Right atrium auricular region (tissue), 2 donors: ENCODE measurements at regions not wholly inside any gene's neighbourhood (a gene's known extent, or its start where the extent isn't known, plus 50 kb on each side); places are given as distances from the start of the nearest gene placed in this dataset.

ENCODE experiments used
- DNase-seq: peaks from one replicate; pipeline ENCODE4 v3.0.0-alpha.2; 2019; ENCODE audit warnings: low spot score
- H3K27ac ChIP-seq, 2 donors: fragments of 200-600 bp; sonication (generic); 1 replicate in 1 of 2; 2 replicates in 1 of 2; pipeline ENCODE4 v1.5.1; 2016 to 2019
- H3K27me3 ChIP-seq, 2 donors: fragments of 200-600 bp; sonication (generic); one replicate each; pipeline versions ENCODE4 v1.5.1 to v1.6.0; 2017 to 2019
- H3K36me3 ChIP-seq: fragments of 200-600 bp; sonication (generic); one replicate; pipeline ENCODE4 v1.5.1; 2016
- H3K4me1 ChIP-seq, 2 donors: fragments of 200-600 bp; sonication (generic); one replicate each; pipeline versions ENCODE4 v1.5.1 to v1.6.0; 2017 to 2019
- H3K4me3 ChIP-seq, 2 donors: fragments of 200-600 bp; sonication (generic); 1 replicate in 1 of 2; 2 replicates in 1 of 2; pipeline ENCODE4 v1.5.1; 2017 to 2019; ENCODE audit warnings: mild to moderate bottlenecking in 1 of 2, moderate library complexity in 1 of 2
- H3K9me3 ChIP-seq, 2 donors: fragments of 200-600 bp; sonication (generic); one replicate each; pipeline ENCODE4 v1.5.1; 2019
- TF ChIP-seq, protein P1 (sequence below), 2 donors: fragments of 200-600 bp; sonication (generic); IDR thresholded peaks; one replicate each; pipeline ENCODE4 v1.5.1; 2019; ENCODE audit warnings: antibody characterized with exemption in 2 of 2

DNA sequence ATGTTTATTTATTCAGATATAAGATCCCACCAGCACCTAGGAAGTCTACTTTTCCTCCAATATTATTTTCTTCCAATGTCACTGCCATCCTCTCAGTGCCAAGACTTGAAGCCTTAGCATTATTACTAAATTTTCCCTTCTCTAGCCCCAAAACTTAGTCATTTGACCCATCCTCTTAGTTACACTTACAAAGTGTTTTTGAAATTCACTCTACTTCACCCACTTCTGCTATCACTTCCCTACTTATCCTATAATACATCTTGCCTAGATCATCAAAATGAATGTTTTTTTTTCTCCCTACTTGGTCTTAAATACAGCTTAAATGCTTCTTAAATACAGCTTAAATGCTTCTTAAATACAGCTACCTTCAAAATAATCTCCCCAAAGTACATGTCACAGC, 376.6 kb downstream of the RSL24D1 start:
- Histone ChIP-seq H3K36me3 (no peaks in the 10 kb centered on the region), H3K27me3 (no peaks in the 10 kb centered on the region), H3K9me3 (peaks cover 0 to 12% of the 10 kb centered on the region in 2 donors), H3K4me3 (no peak overlapping the region), H3K4me1 (no peaks in the 10 kb centered on the region), H3K27ac (no peak overlapping the region)
- TF ChIP-seq, protein P1, sequence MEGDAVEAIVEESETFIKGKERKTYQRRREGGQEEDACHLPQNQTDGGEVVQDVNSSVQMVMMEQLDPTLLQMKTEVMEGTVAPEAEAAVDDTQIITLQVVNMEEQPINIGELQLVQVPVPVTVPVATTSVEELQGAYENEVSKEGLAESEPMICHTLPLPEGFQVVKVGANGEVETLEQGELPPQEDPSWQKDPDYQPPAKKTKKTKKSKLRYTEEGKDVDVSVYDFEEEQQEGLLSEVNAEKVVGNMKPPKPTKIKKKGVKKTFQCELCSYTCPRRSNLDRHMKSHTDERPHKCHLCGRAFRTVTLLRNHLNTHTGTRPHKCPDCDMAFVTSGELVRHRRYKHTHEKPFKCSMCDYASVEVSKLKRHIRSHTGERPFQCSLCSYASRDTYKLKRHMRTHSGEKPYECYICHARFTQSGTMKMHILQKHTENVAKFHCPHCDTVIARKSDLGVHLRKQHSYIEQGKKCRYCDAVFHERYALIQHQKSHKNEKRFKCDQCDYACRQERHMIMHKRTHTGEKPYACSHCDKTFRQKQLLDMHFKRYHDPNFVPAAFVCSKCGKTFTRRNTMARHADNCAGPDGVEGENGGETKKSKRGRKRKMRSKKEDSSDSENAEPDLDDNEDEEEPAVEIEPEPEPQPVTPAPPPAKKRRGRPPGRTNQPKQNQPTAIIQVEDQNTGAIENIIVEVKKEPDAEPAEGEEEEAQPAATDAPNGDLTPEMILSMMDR (IDR thresholded peaks at IDR 0.05), result no peak
- no peak for DNase-seq

DNA sequence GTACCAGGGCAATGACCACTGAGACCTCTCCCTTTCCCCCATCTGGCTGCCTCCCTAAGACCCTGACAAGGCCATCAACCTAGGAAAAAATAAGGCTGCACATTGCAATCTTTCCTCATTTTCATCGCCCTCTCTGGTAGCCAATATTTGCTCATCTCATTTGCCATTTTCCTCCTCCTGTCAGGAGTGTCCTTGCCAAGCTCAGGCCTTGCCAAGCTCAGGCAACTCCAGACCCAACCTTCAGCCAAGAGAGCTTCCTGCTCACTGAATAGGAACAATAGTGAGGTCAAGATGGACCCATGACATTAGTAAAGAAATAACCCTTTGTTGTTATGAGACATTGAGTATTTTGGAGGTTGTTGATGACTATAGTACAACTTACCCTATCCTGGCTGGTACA, 380.3 kb downstream of the RSL24D1 start:
- Histone ChIP-seq H3K27me3 (no peaks in the 10 kb centered on the region), H3K27ac (no peak overlapping the region), H3K4me1 (no peaks in the 10 kb centered on the region), H3K9me3 (peaks cover 0 to 14% of the 10 kb centered on the region in 2 donors), H3K4me3 (no peak overlapping the region), H3K36me3 (no peaks in the 10 kb centered on the region)
- TF ChIP-seq, protein P1 (IDR thresholded peaks at IDR 0.05), result no peak
- no peak for DNase-seq

DNA sequence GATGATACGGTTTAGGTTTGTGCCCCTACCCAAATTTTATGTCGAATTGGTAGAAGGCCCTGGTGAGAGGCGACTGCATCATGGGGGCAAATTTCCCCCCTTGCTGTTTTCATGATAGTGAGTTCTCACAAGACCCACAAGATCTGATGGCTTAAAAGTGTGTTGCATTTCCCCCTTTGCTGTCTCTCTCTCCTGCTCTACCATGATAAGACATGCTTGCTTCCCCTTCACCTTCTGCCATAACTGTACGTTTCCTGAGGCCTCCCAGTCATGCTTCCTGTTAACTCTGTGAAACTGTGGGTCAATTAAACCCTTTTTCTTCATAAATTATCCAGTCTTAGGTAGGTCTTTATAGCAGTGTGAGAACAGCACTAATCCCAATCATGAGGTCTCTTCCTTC, 381.2 kb downstream of the RSL24D1 start:
- no peaks in the 10 kb centered on the region for H3K27me3 ChIP-seq
- TF ChIP-seq, protein P1 (IDR thresholded peaks at IDR 0.05), result no peak

DNA sequence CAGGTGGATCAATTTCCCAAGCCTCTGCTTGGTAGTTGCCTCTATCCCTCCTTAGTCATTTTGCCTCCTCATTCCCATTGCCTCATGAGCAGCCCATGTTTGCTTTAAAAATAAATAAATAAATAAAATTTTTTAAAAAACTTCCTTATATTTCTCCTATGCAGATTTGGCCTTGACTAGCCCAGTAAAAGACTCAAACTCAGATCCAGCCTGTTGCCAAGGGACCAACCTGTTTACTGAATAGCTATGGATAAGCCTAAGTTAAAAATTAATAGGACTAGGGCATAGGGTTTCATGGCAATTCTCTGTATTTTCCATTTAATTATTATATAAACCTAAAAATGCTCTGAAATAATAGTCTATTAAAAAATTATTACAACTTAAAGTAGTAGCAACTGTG, 384.4 kb downstream of the RSL24D1 start:
- Histone ChIP-seq H3K9me3 (peaks cover 0 to 14% of the 10 kb centered on the region in 2 donors), H3K4me1 (no peaks in the 10 kb centered on the region), H3K4me3 (no peak overlapping the region), H3K36me3 (no peaks in the 10 kb centered on the region), H3K27me3 (no peaks in the 10 kb centered on the region), H3K27ac (no peak overlapping the region)
- no peak for DNase-seq
- TF ChIP-seq, protein P1 (IDR thresholded peaks at IDR 0.05), result no peak

More for the DNA sequence above, 381.2 kb downstream of the RSL24D1 start:
- H3K4me1 ChIP-seq, result no peaks in the 10 kb centered on the region
- H3K9me3 ChIP-seq, result peaks cover 0 to 14% of the 10 kb centered on the region in 2 donors
- H3K36me3 ChIP-seq, result no peaks in the 10 kb centered on the region
- H3K4me3 ChIP-seq, result no peak overlapping the region
- no peak for DNase-seq
- H3K27ac ChIP-seq, result no peak overlapping the region

DNA sequence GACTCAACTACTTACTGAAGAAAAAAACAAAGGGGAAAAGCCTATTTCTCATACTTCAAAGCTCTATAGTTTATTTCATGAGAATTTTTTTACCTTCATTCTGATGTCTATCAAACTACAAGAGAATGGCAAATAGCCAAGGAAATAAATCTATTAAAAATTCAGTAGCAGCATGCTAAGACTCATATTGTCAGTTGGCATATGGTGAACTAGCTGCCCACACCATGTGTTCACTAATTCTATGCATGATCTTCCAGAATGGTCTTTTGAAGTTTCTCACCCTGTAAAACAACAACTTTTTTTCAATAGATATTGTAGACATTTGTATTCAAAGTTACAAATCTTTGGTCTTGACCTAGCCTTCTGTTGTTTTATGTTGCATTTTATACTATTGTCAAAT, 386.2 kb downstream of the RSL24D1 start:
- no peaks in the 10 kb centered on the region for H3K36me3 ChIP-seq
- no peak overlapping the region for H3K4me3 ChIP-seq
- H3K4me1 ChIP-seq, result no peaks in the 10 kb centered on the region
- DNase-seq, result no peak
- TF ChIP-seq, protein P1 (IDR thresholded peaks at IDR 0.05), result no peak
- no peaks in the 10 kb centered on the region for H3K27me3 ChIP-seq
- H3K9me3 ChIP-seq, result peaks cover 0 to 14% of the 10 kb centered on the region in 2 donors
- no peak overlapping the region for H3K27ac ChIP-seq

DNA sequence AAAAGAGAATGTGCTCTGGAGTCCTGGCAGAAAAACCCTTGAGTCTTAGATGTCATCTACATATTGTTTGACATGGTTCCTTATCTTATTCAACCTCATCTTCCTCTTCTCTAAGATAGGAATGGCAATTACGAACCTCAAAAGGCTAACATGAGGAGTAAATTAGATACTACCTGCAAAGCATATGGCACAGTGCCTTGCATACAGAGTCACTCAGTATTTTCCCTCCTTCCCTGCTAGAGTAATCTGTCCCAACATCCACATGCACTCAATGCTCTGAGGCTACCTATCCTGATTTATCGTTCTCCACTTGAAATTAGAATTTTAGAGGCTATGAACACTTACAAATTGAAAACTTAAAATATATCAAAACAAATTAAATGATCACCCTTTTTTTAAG, 386.7 kb downstream of the RSL24D1 start:
- TF ChIP-seq, protein P1 (IDR thresholded peaks at IDR 0.05), result no peak
- Histone ChIP-seq H3K27ac (no peak overlapping the region), H3K36me3 (no peaks in the 10 kb centered on the region), H3K4me3 (no peak overlapping the region), H3K4me1 (no peaks in the 10 kb centered on the region), H3K27me3 (no peaks in the 10 kb centered on the region), H3K9me3 (peaks cover 0 to 12% of the 10 kb centered on the region in 2 donors)
- DNase-seq, result no peak
